ENCODE measurements at regions not wholly inside any gene's neighbourhood (a gene's known extent, or its start where the extent isn't known, plus 50 kb on each side); places are given as distances from the start of the nearest gene placed in this dataset.

DNA sequence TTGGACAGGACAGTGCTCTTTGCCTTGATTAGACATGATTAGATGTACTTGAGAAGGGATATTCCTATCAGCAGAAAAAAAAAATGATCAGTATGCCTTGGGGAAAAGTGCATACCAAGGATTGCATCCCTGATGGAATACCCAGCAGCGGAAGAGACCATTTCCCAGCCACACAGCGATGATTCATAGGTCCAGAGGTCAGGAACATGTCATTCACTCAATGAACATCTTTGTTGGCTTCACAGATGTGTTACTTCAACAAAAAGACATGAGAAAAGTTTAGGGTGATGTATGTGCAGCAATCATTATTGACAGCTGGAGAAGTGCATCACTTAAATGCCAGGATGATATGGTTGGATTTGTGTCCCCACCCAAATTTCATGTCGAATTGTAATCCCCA lies 293.5 kb downstream of the ZNF674 start:
- TF ChIP-seq, protein P1, sequence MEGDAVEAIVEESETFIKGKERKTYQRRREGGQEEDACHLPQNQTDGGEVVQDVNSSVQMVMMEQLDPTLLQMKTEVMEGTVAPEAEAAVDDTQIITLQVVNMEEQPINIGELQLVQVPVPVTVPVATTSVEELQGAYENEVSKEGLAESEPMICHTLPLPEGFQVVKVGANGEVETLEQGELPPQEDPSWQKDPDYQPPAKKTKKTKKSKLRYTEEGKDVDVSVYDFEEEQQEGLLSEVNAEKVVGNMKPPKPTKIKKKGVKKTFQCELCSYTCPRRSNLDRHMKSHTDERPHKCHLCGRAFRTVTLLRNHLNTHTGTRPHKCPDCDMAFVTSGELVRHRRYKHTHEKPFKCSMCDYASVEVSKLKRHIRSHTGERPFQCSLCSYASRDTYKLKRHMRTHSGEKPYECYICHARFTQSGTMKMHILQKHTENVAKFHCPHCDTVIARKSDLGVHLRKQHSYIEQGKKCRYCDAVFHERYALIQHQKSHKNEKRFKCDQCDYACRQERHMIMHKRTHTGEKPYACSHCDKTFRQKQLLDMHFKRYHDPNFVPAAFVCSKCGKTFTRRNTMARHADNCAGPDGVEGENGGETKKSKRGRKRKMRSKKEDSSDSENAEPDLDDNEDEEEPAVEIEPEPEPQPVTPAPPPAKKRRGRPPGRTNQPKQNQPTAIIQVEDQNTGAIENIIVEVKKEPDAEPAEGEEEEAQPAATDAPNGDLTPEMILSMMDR (IDR thresholded peaks at IDR 0.05) = no peak
- no peaks in the 10 kb centered on the region for H3K27me3 Mint-ChIP-seq
- H3K27ac Mint-ChIP-seq = no peak overlapping the region
- intact Hi-C loops (cut with micrococcal nuclease) = no loop called here
- H3K9me3 Mint-ChIP-seq = no peaks in the 10 kb centered on the region
- no peaks in the 10 kb centered on the region for H3K36me3 Mint-ChIP-seq (ENCODE audit: low read depth)
- no peak overlapping the region for H3K4me3 Mint-ChIP-seq
- ATAC-seq = no peak
- no peak for DNase-seq
- H3K4me1 Mint-ChIP-seq (ENCODE audit: low read depth) = no peaks in the 10 kb centered on the region
- ChIA-PET POLR2A (no interaction called here), CTCF (no interaction called here)

GRCh38 chrX:46250151-46250550 lies 295.1 kb downstream of the ZNF674 start:
- ATAC-seq = no peak
- no peaks in the 10 kb centered on the region for H3K9me3 Mint-ChIP-seq
- intact Hi-C loops (cut with micrococcal nuclease) = no loop called here
- H3K27ac Mint-ChIP-seq = no peak overlapping the region
- no peak for DNase-seq
- H3K4me1 Mint-ChIP-seq (ENCODE audit: low read depth) = peaks cover under 1% of the 10 kb centered on the region
- H3K27me3 Mint-ChIP-seq = no peaks in the 10 kb centered on the region
- no peaks in the 10 kb centered on the region for H3K36me3 Mint-ChIP-seq (ENCODE audit: low read depth)
- CTCF ChIA-PET = no interaction called here
- H3K4me3 Mint-ChIP-seq = no peak overlapping the region
- TF ChIP-seq, protein P1 (IDR thresholded peaks at IDR 0.05) = no peak
- POLR2A ChIA-PET = no interaction called here

GRCh38 chrX:46247456-46247855 lies 297.8 kb downstream of the ZNF674 start:
- Mint-ChIP-seq H3K9me3 (no peaks in the 10 kb centered on the region), H3K36me3 (ENCODE audit: low read depth) (no peaks in the 10 kb centered on the region), H3K27ac (no peak overlapping the region), H3K27me3 (no peaks in the 10 kb centered on the region), H3K4me1 (ENCODE audit: low read depth) (peaks cover 4% of the 10 kb centered on the region), H3K4me3 (no peak overlapping the region)
- ChIA-PET POLR2A (no interaction called here), CTCF (no interaction called here)
- ATAC-seq = no peak
- intact Hi-C loops (cut with micrococcal nuclease) = no loop called here
- TF ChIP-seq, protein P1 (IDR thresholded peaks at IDR 0.05) = no peak
- DNase-seq = no peak

GRCh38 chrX:46244451-46244850 lies 300.8 kb downstream of the ZNF674 start:
- ATAC-seq (no peak), DNase-seq (no peak)
- Mint-ChIP-seq H3K4me3 (no peak overlapping the region), H3K36me3 (ENCODE audit: low read depth) (no peaks in the 10 kb centered on the region), H3K27me3 (no peaks in the 10 kb centered on the region), H3K27ac (no peak overlapping the region), H3K4me1 (ENCODE audit: low read depth) (peaks cover 4% of the 10 kb centered on the region), H3K9me3 (no peaks in the 10 kb centered on the region)
- CTCF ChIA-PET = no interaction called here
- intact Hi-C loops (cut with micrococcal nuclease) = no loop called here
- TF ChIP-seq, protein P1 (IDR thresholded peaks at IDR 0.05) = no peak
- POLR2A ChIA-PET = no interaction called here

GRCh38 chrX:46236411-46236810 lies 308.8 kb downstream of the ZNF674 start:
- ChIA-PET CTCF (no interaction called here), POLR2A (no interaction called here)
- H3K27ac Mint-ChIP-seq = no peak overlapping the region
- intact Hi-C loops (cut with micrococcal nuclease) = no loop called here
- H3K36me3 Mint-ChIP-seq (ENCODE audit: low read depth) = no peaks in the 10 kb centered on the region
- H3K4me1 Mint-ChIP-seq (ENCODE audit: low read depth) = peaks cover 5% of the 10 kb centered on the region
- no peaks in the 10 kb centered on the region for H3K27me3 Mint-ChIP-seq
- TF ChIP-seq, protein P1 (IDR thresholded peaks at IDR 0.05) = no peak
- no peak overlapping the region for H3K4me3 Mint-ChIP-seq
- ATAC-seq = no peak
- DNase-seq = no peak
- H3K9me3 Mint-ChIP-seq = peaks cover 1% of the 10 kb centered on the region
